ENCODE measurements at regions not wholly inside any gene's neighbourhood (a gene's known extent, or its start where the extent isn't known, plus 50 kb on each side); places are given as distances from the start of the nearest gene placed in this dataset.
A peak's percentile ranks its signal among the peaks of the same experiment; 100 is the strongest.

GRCh38 chr3:170778240-170779217 is 91.5 kb downstream of the RPL22L1 start (continued):
- TF ChIP-seq ATF3 (IDR thresholded peaks at IDR 0.05) = peak; percentile 54; the same call in 1 of the 2 replicates
- TF ChIP-seq ATF3 (CRISPR knock-in tag; conservative IDR thresholded peaks at IDR 0.05) = no peak
- TF ChIP-seq ZNF140 (CRISPR knock-in tag; IDR thresholded peaks at IDR 0.05) = no peak
- TF ChIP-seq NFRKB (IDR thresholded peaks at IDR 0.05; ENCODE audit: low read depth) = peak; percentile 84
- TF ChIP-seq ATF6 (CRISPR knock-in tag; IDR thresholded peaks at IDR 0.05) = no peak
- TF ChIP-seq NCOR1 (IDR thresholded peaks at IDR 0.05) = peak; percentile 97
- TF ChIP-seq CCNT2 (IDR thresholded peaks at IDR 0.05; ENCODE audit: borderline replicate concordance, extremely low read depth, insufficient read length, low read depth, low read length) = peak; percentile 80
- 0 out of 2 replicates have a peak, but pooled peaks have one; percentile 49 for TF ChIP-seq FOXO4 (CRISPR knock-in tag; IDR thresholded peaks at IDR 0.05)
- TF ChIP-seq MBD1 (CRISPR knock-in tag; IDR thresholded peaks at IDR 0.05) = no peak
- no peak for TF ChIP-seq TRIM28 (IDR thresholded peaks at IDR 0.05)
- no peak for TF ChIP-seq STAG1 (CRISPR knock-in tag; IDR thresholded peaks at IDR 0.05; ENCODE audit: borderline replicate concordance)
- TF ChIP-seq ZNF707 (CRISPR knock-in tag; conservative IDR thresholded peaks at IDR 0.05) = no peak
- TF ChIP-seq ZNF449 (CRISPR knock-in tag; IDR thresholded peaks at IDR 0.05) = no peak
- TF ChIP-seq SRSF1 (IDR thresholded peaks at IDR 0.05; ENCODE audit: low read depth, low read length) = no peak
- TF ChIP-seq SIN3A (IDR thresholded peaks at IDR 0.05; ENCODE audit: borderline replicate concordance in 2 of 2, control insufficient read depth in 1 of 2, low read depth in 2 of 2, low read length in 2 of 2) = no peak
- no peak for TF ChIP-seq SNRNP70 (optimal IDR thresholded peaks at IDR 0.05; ENCODE audit: low read depth, low read length)
- TF ChIP-seq MTA3 (IDR thresholded peaks at IDR 0.05; ENCODE audit: borderline replicate concordance) = peak; percentile 78; the same call in 1 of the 2 replicates

Measured in K562 (cell line).